ENCODE measurements at regions not wholly inside any gene's neighbourhood (a gene's known extent, or its start where the extent isn't known, plus 50 kb on each side); places are given as distances from the start of the nearest gene placed in this dataset.

DNA sequence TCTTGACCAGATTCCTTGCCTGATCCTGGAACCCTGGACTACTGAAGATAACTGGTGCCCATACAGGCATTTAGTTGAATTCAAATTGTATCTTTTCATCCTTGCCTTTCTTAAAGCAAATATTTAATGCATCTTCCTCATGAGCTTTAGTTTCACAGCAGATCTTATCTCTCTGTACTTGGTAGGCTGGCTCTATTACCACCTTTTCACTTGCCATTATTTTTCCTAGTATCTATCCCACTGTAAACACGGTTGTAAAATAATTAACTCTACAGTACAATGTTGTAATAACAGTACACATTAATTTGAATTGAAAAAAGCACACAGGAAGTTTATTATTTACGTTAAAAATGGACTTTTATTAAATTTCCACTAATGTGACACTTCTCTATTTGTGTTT is 1286.9 kb downstream of the GRIK2 start:
- TF ChIP-seq, protein P1, sequence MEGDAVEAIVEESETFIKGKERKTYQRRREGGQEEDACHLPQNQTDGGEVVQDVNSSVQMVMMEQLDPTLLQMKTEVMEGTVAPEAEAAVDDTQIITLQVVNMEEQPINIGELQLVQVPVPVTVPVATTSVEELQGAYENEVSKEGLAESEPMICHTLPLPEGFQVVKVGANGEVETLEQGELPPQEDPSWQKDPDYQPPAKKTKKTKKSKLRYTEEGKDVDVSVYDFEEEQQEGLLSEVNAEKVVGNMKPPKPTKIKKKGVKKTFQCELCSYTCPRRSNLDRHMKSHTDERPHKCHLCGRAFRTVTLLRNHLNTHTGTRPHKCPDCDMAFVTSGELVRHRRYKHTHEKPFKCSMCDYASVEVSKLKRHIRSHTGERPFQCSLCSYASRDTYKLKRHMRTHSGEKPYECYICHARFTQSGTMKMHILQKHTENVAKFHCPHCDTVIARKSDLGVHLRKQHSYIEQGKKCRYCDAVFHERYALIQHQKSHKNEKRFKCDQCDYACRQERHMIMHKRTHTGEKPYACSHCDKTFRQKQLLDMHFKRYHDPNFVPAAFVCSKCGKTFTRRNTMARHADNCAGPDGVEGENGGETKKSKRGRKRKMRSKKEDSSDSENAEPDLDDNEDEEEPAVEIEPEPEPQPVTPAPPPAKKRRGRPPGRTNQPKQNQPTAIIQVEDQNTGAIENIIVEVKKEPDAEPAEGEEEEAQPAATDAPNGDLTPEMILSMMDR (IDR thresholded peaks at IDR 0.05; ENCODE audit: control extremely low read depth, extremely low read depth): no peak
- DNase-seq: no peak
- H3K27ac ChIP-seq (ENCODE audit: low read depth in 1 of 2, low read length in 1 of 2): no peak overlapping the region
- no peak for ATAC-seq (ENCODE audit: insufficient read depth, low FRiP score)
- no peaks in the 10 kb centered on the region for H3K27me3 ChIP-seq (ENCODE audit: control insufficient read depth in 3 of 3, insufficient read depth in 3 of 3, low read length in 2 of 3)
- H3K9ac ChIP-seq (ENCODE audit: insufficient read depth in 1 of 2, low read length in 2 of 2): no peak overlapping the region
- H3K9me3 ChIP-seq (ENCODE audit: control insufficient read depth in 4 of 4, insufficient read depth in 3 of 4, low read length in 3 of 4): no peaks in the 10 kb centered on the region
- no peaks in the 10 kb centered on the region for H3K36me3 ChIP-seq (ENCODE audit: control insufficient read depth in 4 of 4, insufficient read depth in 4 of 4, low read length in 4 of 4)
- 42 to 49% methylated on average over 2 of the region's 2 CpGs for WGBS, 2 donors
- no peak overlapping the region for H3K4me3 ChIP-seq
- H3K4me1 ChIP-seq (ENCODE audit: control insufficient read depth in 5 of 5, insufficient read depth in 5 of 5, low read length in 5 of 5): peaks cover 0 to 3% (median 0%) of the 10 kb centered on the region in 5 donors

DNA sequence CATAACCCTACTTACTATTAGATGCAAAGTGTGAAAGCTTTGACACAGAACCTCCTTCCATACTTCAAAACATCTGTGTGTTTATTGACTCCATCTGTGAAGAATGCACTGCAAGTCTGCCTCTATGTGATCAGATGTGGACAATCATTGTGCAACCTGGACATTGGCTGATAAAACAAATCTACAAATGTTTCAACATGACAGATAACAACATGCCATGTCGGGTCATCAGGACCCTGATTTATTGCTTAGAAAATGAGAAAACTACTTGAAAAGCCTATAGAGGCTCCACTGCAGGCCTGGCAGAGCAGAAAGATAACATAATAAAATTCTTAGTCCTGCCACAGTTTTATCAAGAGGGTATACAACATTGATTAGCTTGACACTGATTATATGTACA is 1286.4 kb downstream of the GRIK2 start:
- Histone ChIP-seq H3K9ac (ENCODE audit: insufficient read depth in 1 of 2, low read length in 2 of 2) (no peak overlapping the region), H3K4me1 (ENCODE audit: control insufficient read depth in 5 of 5, insufficient read depth in 5 of 5, low read length in 5 of 5) (peaks cover 0 to 3% (median 0%) of the 10 kb centered on the region in 5 donors), H3K27ac (ENCODE audit: low read depth in 1 of 2, low read length in 1 of 2) (no peak overlapping the region), H3K27me3 (ENCODE audit: control insufficient read depth in 3 of 3, insufficient read depth in 3 of 3, low read length in 2 of 3) (no peaks in the 10 kb centered on the region), H3K9me3 (ENCODE audit: control insufficient read depth in 4 of 4, insufficient read depth in 3 of 4, low read length in 3 of 4) (no peaks in the 10 kb centered on the region), H3K36me3 (ENCODE audit: control insufficient read depth in 4 of 4, insufficient read depth in 4 of 4, low read length in 4 of 4) (no peaks in the 10 kb centered on the region), H3K4me3 (no peak overlapping the region)
- DNase-seq (no peak), ATAC-seq (ENCODE audit: insufficient read depth, low FRiP score) (no peak)
- WGBS, 2 donors: 45 to 61% methylated on average over 1 of the region's 1 CpG
- TF ChIP-seq, protein P1 (IDR thresholded peaks at IDR 0.05; ENCODE audit: control extremely low read depth, extremely low read depth): no peak

DNA sequence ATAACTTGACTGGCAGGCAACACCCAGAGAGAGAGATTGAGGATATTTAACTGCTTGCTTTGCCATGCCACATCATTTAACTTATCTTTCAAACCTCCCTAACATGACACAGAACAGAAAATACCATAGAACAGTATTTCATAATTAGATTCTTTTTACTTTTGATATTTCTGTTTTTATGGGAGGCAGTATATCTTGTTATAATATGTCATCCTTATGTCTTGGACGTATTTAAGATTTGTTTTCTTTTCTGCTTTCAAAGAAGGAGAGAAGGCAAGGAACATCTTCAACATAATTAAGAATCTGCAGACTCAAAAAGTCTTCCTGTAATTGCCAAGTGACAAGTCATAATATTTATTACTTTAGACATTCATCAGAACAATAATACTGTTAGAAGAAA is 1283.7 kb downstream of the GRIK2 start:
- DNase-seq: no peak
- WGBS, 2 donors: 48 to 62% methylated on average over 1 of the region's 1 CpG
- no peaks in the 10 kb centered on the region for H3K9me3 ChIP-seq (ENCODE audit: control insufficient read depth in 4 of 4, insufficient read depth in 3 of 4, low read length in 3 of 4)
- no peak for ATAC-seq (ENCODE audit: insufficient read depth, low FRiP score)
- H3K4me1 ChIP-seq (ENCODE audit: control insufficient read depth in 5 of 5, insufficient read depth in 5 of 5, low read length in 5 of 5): peaks cover 0 to 3% (median 0%) of the 10 kb centered on the region in 5 donors
- H3K27ac ChIP-seq (ENCODE audit: low read depth in 1 of 2, low read length in 1 of 2): no peak overlapping the region
- H3K27me3 ChIP-seq (ENCODE audit: control insufficient read depth in 3 of 3, insufficient read depth in 3 of 3, low read length in 2 of 3): no peaks in the 10 kb centered on the region
- no peaks in the 10 kb centered on the region for H3K36me3 ChIP-seq (ENCODE audit: control insufficient read depth in 4 of 4, insufficient read depth in 4 of 4, low read length in 4 of 4)
- TF ChIP-seq, protein P1 (IDR thresholded peaks at IDR 0.05; ENCODE audit: control extremely low read depth, extremely low read depth): no peak
- no peak overlapping the region for H3K9ac ChIP-seq (ENCODE audit: insufficient read depth in 1 of 2, low read length in 2 of 2)
- H3K4me3 ChIP-seq: no peak overlapping the region

DNA sequence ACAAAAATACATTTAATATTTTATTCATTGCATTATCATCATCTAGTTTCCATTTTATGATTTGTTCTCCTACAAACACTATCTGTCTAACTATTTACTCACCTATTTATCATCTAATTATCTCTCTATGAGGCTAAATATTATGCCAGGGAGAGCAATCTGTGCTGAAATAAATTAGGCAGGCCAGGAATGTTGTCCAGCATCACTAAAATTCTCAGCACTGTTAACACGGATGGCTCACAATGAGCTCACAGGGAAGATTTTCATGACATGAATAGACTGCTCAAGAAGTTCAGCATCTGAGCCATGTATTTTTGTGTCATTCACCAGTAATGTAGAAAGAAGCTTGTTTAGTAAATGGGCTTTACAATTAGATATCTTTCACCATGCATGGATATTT is 1277.2 kb downstream of the GRIK2 start:
- Histone ChIP-seq H3K9ac (ENCODE audit: insufficient read depth in 1 of 2, low read length in 2 of 2) (no peak overlapping the region), H3K4me3 (no peak overlapping the region), H3K27ac (ENCODE audit: low read depth in 1 of 2, low read length in 1 of 2) (no peak overlapping the region), H3K27me3 (ENCODE audit: control insufficient read depth in 3 of 3, insufficient read depth in 3 of 3, low read length in 2 of 3) (no peaks in the 10 kb centered on the region), H3K36me3 (ENCODE audit: control insufficient read depth in 4 of 4, insufficient read depth in 4 of 4, low read length in 4 of 4) (no peaks in the 10 kb centered on the region), H3K9me3 (ENCODE audit: control insufficient read depth in 4 of 4, insufficient read depth in 3 of 4, low read length in 3 of 4) (no peaks in the 10 kb centered on the region), H3K4me1 (ENCODE audit: control insufficient read depth in 5 of 5, insufficient read depth in 5 of 5, low read length in 5 of 5) (peaks cover 0 to 4% (median 0%) of the 10 kb centered on the region in 5 donors)
- TF ChIP-seq, protein P1 (IDR thresholded peaks at IDR 0.05; ENCODE audit: control extremely low read depth, extremely low read depth): no peak
- 65 to 83% methylated on average over 1 of the region's 1 CpG for WGBS, 2 donors
- ATAC-seq (ENCODE audit: insufficient read depth, low FRiP score) (no peak), DNase-seq (peak in 2 of 3 donors; percentile 59 to 79)
